OCI-LY7 (cell line): ENCODE measurements at regions not wholly inside any gene's neighbourhood (a gene's known extent, or its start where the extent isn't known, plus 50 kb on each side); places are given as distances from the start of the nearest gene placed in this dataset.

Experiments
- EZH2phosphoT487 ChIP-seq: fragments of 200-600 bp; sonication (generic); IDR thresholded peaks from 2 replicates; pipeline ENCODE4 v1.6.1; 2018; ENCODE audit warnings: low read depth, borderline replicate concordance, mild to moderate bottlenecking, mixed run types, antibody characterized with exemption, low read length, moderate library complexity, mixed read lengths
- TF ChIP-seq, protein P1 (sequence below): fragments of 200-600 bp; sonication (generic); conservative IDR thresholded peaks from 2 replicates; pipeline ENCODE4 v1.5.1; 2014; ENCODE audit warnings: mild to moderate bottlenecking, antibody characterized with exemption, low read length, moderate library complexity, mixed read lengths

DNA sequence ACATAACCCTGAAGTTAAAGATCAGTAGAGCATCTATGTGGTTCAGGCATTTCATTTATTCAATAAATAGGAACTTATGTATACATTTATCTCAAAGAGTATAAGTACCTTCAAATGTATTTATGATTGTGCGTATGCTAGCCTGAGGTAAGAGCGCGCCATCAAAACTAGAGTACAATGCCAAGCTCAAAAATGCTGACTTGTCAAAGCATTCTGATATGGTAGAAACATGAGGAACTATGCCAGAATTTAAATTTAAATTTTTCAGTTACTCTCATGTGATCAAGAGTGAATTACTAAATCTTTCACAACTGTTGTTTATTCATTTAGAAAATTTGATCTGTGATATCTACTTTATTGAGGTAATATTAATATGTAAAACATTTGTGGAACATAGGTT is 225.5 kb upstream of the CDH8 start:
- TF ChIP-seq, protein P1, sequence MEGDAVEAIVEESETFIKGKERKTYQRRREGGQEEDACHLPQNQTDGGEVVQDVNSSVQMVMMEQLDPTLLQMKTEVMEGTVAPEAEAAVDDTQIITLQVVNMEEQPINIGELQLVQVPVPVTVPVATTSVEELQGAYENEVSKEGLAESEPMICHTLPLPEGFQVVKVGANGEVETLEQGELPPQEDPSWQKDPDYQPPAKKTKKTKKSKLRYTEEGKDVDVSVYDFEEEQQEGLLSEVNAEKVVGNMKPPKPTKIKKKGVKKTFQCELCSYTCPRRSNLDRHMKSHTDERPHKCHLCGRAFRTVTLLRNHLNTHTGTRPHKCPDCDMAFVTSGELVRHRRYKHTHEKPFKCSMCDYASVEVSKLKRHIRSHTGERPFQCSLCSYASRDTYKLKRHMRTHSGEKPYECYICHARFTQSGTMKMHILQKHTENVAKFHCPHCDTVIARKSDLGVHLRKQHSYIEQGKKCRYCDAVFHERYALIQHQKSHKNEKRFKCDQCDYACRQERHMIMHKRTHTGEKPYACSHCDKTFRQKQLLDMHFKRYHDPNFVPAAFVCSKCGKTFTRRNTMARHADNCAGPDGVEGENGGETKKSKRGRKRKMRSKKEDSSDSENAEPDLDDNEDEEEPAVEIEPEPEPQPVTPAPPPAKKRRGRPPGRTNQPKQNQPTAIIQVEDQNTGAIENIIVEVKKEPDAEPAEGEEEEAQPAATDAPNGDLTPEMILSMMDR: no peak
- TF ChIP-seq EZH2phosphoT487: no peak
